Hepatocyte (in vitro differentiated cells): ENCODE measurements at regions not wholly inside any gene's neighbourhood (a gene's known extent, or its start where the extent isn't known, plus 50 kb on each side); places are given as distances from the start of the nearest gene placed in this dataset.

Source experiments
- DNase-seq: peaks from one replicate; pipeline ENCODE4 v3.0.0-alpha.2; 2016; ENCODE audit warnings: low spot score
- H2AFZ ChIP-seq: fragments of 200-600 bp; sonication (generic); 2 replicates; pipeline ENCODE4 v1.6.0; 2016; ENCODE audit warnings: antibody characterized with exemption, mild to moderate bottlenecking
- H3K27ac ChIP-seq: fragments of 200-600 bp; sonication (generic); 2 replicates; pipeline ENCODE4 v1.5.1; 2016; ENCODE audit warnings: mild to moderate bottlenecking
- H3K27me3 ChIP-seq: fragments of 200-600 bp; sonication (generic); 2 replicates; pipeline ENCODE4 v1.6.1; 2016
- H3K36me3 ChIP-seq: fragments of 200-600 bp; sonication (generic); replicated peaks from 2 replicates; pipeline ENCODE4 v1.5.1; 2016; ENCODE audit warnings: low read depth; ENCODE audit not compliant: insufficient read depth
- H3K4me1 ChIP-seq: fragments of 200-600 bp; sonication (generic); 2 replicates; pipeline ENCODE4 v1.5.1; 2016; ENCODE audit warnings: mild to moderate bottlenecking, moderate library complexity; ENCODE audit not compliant: insufficient read depth
- H3K4me2 ChIP-seq: fragments of 200-600 bp; sonication (generic); 2 replicates; pipeline ENCODE4 v1.6.0; 2016
- H3K4me3 ChIP-seq: fragments of 200-600 bp; sonication (generic); 2 replicates; pipeline ENCODE4 v1.5.1; 2016; ENCODE audit warnings: mild to moderate bottlenecking
- H3K79me2 ChIP-seq: fragments of 200-600 bp; sonication (generic); 2 replicates; pipeline ENCODE4 v1.6.0; 2017; ENCODE audit warnings: mild to moderate bottlenecking
- H3K9me2 ChIP-seq: fragments of 200-600 bp; sonication (generic); replicated peaks from 2 replicates; pipeline ENCODE4 v1.6.0; 2017; ENCODE audit warnings: mild to moderate bottlenecking; ENCODE audit not compliant: insufficient read depth
- H3K9me3 ChIP-seq: fragments of 200-600 bp; sonication (generic); 2 replicates; pipeline ENCODE4 v1.5.1; 2016; ENCODE audit warnings: low read depth, mild to moderate bottlenecking
- H4K20me1 ChIP-seq: fragments of 200-600 bp; sonication (generic); 2 replicates; pipeline ENCODE4 v1.6.0; 2016; ENCODE audit warnings: mild to moderate bottlenecking; ENCODE audit not compliant: insufficient read depth, poor library complexity, severe bottlenecking
- CTCF ChIP-seq: fragments of 200-600 bp; sonication (generic); IDR thresholded peaks from 2 replicates; pipeline ENCODE4 v1.5.1; 2016; ENCODE audit warnings: antibody characterized with exemption, mild to moderate bottlenecking; ENCODE audit not compliant: poor library complexity
- EZH2 ChIP-seq: fragments of 200-600 bp; sonication (generic); IDR thresholded peaks from 2 replicates; pipeline ENCODE4 v1.6.1; 2016; ENCODE audit warnings: antibody characterized with exemption, mild to moderate bottlenecking, borderline replicate concordance
- EZH2phosphoT487 ChIP-seq: fragments of 200-600 bp; sonication (generic); IDR thresholded peaks from one replicate; pipeline ENCODE4 v1.6.1; 2018; ENCODE audit warnings: antibody characterized with exemption, mild to moderate bottlenecking, low read depth, moderate library complexity; ENCODE audit not compliant: unreplicated experiment, severe bottlenecking
- WGBS: methylation state at CpG from one replicate; pipeline ENCODE4 v1.1.6; 2016; ENCODE audit warnings: low lambda C conversion rate; ENCODE audit errors: missing lambda C conversion rate; 5-methylcytosine and 5-hydroxymethylcytosine counted together

GRCh38 chr2:225326969-225327368, 72.5 kb upstream of the NYAP2 start:
- DNase-seq: no peak
- 45% methylated on average over 1 of the region's 1 CpG for WGBS
- H3K4me2 ChIP-seq: no peak overlapping the region
- no peaks in the 10 kb centered on the region for H3K79me2 ChIP-seq
- H3K4me3 ChIP-seq: no peak overlapping the region
- no peaks in the 10 kb centered on the region for H4K20me1 ChIP-seq
- no peaks in the 10 kb centered on the region for H3K27me3 ChIP-seq
- TF ChIP-seq EZH2 (no peak), CTCF (no peak), EZH2phosphoT487 (no peak)
- H2AFZ ChIP-seq: no peak overlapping the region
- no peaks in the 10 kb centered on the region for H3K9me2 ChIP-seq
- H3K4me1 ChIP-seq: no peaks in the 10 kb centered on the region
- H3K9me3 ChIP-seq: no peaks in the 10 kb centered on the region
- no peak overlapping the region for H3K27ac ChIP-seq
- no peaks in the 10 kb centered on the region for H3K36me3 ChIP-seq

DNA sequence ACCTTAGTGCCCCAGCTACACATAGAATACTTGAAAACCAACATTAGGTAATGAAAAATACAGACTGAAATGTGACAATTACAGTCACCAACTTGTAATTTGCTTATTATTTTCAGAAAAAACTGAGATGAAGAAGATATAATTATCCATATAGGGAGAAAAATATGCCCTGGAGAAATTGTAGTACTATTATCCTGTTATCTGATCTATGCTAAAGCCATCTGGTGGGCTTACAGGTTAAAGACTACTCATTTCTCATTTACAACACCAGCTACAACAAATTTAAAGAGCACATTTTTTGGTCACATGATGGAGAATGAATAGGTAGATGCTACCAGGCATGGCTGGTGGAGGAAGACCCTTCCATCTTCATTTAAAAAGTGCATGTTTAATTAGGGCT, 79.6 kb upstream of the NYAP2 start:
- H3K79me2 ChIP-seq: no peaks in the 10 kb centered on the region
- H3K4me2 ChIP-seq: no peak overlapping the region
- no peaks in the 10 kb centered on the region for H3K4me1 ChIP-seq
- H3K9me3 ChIP-seq: no peaks in the 10 kb centered on the region
- no peaks in the 10 kb centered on the region for H3K9me2 ChIP-seq
- TF ChIP-seq EZH2 (no peak), CTCF (no peak), EZH2phosphoT487 (no peak)
- H2AFZ ChIP-seq: no peak overlapping the region
- H3K27me3 ChIP-seq: no peaks in the 10 kb centered on the region
- no peaks in the 10 kb centered on the region for H3K36me3 ChIP-seq
- DNase-seq: no peak
- no peaks in the 10 kb centered on the region for H4K20me1 ChIP-seq
- H3K4me3 ChIP-seq: no peak overlapping the region
- H3K27ac ChIP-seq: no peak overlapping the region

DNA sequence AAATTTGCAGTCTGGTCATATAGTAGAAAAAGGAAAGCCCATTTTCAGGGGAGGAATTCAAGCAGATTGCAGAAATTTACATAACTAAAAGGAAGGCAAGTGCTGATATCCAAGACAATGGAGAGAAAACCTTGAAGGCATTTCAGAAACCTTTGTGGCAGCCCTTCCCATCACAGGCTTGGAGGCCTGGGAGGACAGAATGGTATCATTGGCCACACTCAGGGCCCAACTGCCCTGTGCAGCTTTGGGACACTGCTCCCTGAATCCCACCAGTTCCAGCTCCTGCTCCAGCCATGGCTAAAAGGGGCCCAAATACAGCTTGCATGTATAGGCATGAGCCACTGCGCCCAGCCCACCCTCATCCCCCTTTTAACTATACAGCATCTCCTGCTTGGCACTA, 81.1 kb upstream of the NYAP2 start:
- no peak overlapping the region for H2AFZ ChIP-seq
- no peaks in the 10 kb centered on the region for H3K36me3 ChIP-seq
- no peak overlapping the region for H3K27ac ChIP-seq
- H3K4me1 ChIP-seq: no peaks in the 10 kb centered on the region
- TF ChIP-seq EZH2phosphoT487 (no peak), CTCF (no peak), EZH2 (no peak)
- H3K79me2 ChIP-seq: no peaks in the 10 kb centered on the region
- H3K9me2 ChIP-seq: no peaks in the 10 kb centered on the region
- H4K20me1 ChIP-seq: no peaks in the 10 kb centered on the region
- no peak for DNase-seq
- H3K27me3 ChIP-seq: no peaks in the 10 kb centered on the region
- no peaks in the 10 kb centered on the region for H3K9me3 ChIP-seq
- no peak overlapping the region for H3K4me3 ChIP-seq
- H3K4me2 ChIP-seq: no peak overlapping the region
- WGBS: 95% methylated on average over 1 of the region's 1 CpG

DNA sequence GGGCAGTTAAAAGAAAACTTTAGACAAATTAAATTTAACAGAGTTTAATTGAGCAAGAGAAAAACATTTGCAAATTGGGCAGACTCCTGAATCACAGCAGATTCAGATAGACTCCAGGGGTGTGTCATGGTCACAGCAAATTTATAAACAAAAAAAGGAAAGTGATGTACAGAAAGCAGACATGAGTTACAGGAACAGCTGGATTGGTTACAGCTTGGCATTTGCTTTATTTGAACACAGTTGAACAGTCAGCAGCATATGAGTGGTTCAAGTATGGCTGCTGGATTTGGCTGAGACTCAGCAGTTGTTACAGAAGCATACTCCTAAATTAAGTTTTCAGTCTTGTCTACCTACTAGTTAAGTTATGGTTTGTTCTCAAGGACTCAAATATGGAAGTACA, 82.3 kb upstream of the NYAP2 start:
- no peak overlapping the region for H2AFZ ChIP-seq
- TF ChIP-seq CTCF (no peak), EZH2 (no peak), EZH2phosphoT487 (no peak)
- no peaks in the 10 kb centered on the region for H4K20me1 ChIP-seq
- H3K4me1 ChIP-seq: no peaks in the 10 kb centered on the region
- no peak overlapping the region for H3K4me3 ChIP-seq
- no peak overlapping the region for H3K4me2 ChIP-seq
- no peaks in the 10 kb centered on the region for H3K9me3 ChIP-seq
- no peaks in the 10 kb centered on the region for H3K9me2 ChIP-seq
- no peaks in the 10 kb centered on the region for H3K79me2 ChIP-seq
- H3K27me3 ChIP-seq: no peaks in the 10 kb centered on the region
- no peak overlapping the region for H3K27ac ChIP-seq
- no peaks in the 10 kb centered on the region for H3K36me3 ChIP-seq
- DNase-seq: no peak
